Fibroblast of lung (primary cell): ENCODE measurements at regions not wholly inside any gene's neighbourhood (a gene's known extent, or its start where the extent isn't known, plus 50 kb on each side); places are given as distances from the start of the nearest gene placed in this dataset.

Experiments
- DNase-seq, 2 donors: peaks; one replicate each; pipeline versions ENCODE4 v3.0.0 to v3.0.0-alpha.2; 2010; ENCODE audit warnings: low read depth in 2 of 2
- H2AFZ ChIP-seq: 2 replicates; pipeline ENCODE4 v1.5.1; 2012; ENCODE audit warnings: low read length, control low read depth, inconsistent platforms
- H3K27ac ChIP-seq: 2 replicates; pipeline ENCODE4 v1.5.1; 2011; ENCODE audit warnings: low read length, control low read depth; ENCODE audit not compliant: insufficient read depth
- H3K27me3 ChIP-seq: 2 replicates; pipeline ENCODE4 v1.5.1; 2011; ENCODE audit warnings: mild to moderate bottlenecking, low read length; ENCODE audit not compliant: control insufficient read depth, insufficient read depth
- H3K36me3 ChIP-seq: 2 replicates; pipeline ENCODE4 v1.5.1; 2011; ENCODE audit warnings: low read length; ENCODE audit not compliant: control insufficient read depth, insufficient read depth
- H3K4me1 ChIP-seq: 2 replicates; pipeline ENCODE4 v1.5.1; 2011; ENCODE audit warnings: low read length; ENCODE audit not compliant: control insufficient read depth, insufficient read depth; ENCODE audit errors: extremely low read depth
- H3K4me2 ChIP-seq: 2 replicates; pipeline ENCODE4 v1.5.1; 2011; ENCODE audit warnings: low read length, control low read depth; ENCODE audit not compliant: insufficient read depth; ENCODE audit errors: extremely low read depth
- H3K4me3 ChIP-seq, 4 experiments: fragments of 200-600 bp in 1 of 4; sonication (generic) in 1 of 4; replicated peaks in 1 of 4; 2 replicates each; pipeline ENCODE4 v1.5.1; 2011 to 2016; ENCODE audit warnings: low read length in 4 of 4, low read depth in 3 of 4, mild to moderate bottlenecking in 3 of 4, control low read depth in 2 of 4, inconsistent platforms in 1 of 4, mixed read lengths in 1 of 4; ENCODE audit not compliant: insufficient read depth in 1 of 4; ENCODE audit errors: control extremely low read depth in 1 of 4
- H3K79me2 ChIP-seq: 2 replicates; pipeline ENCODE4 v1.5.1; 2012; ENCODE audit warnings: mild to moderate bottlenecking, low read length, inconsistent platforms; ENCODE audit not compliant: control insufficient read depth, insufficient read depth
- H3K9ac ChIP-seq: 2 replicates; pipeline ENCODE4 v1.5.1; 2011; ENCODE audit warnings: mild to moderate bottlenecking, low read length, control low read depth; ENCODE audit not compliant: insufficient read depth
- H3K9me3 ChIP-seq: 2 replicates; pipeline ENCODE4 v1.5.1; 2012; ENCODE audit warnings: low read depth, low read length; ENCODE audit not compliant: control insufficient read depth, insufficient read depth
- H4K20me1 ChIP-seq: 2 replicates; pipeline ENCODE4 v1.5.1; 2011; ENCODE audit warnings: low read length; ENCODE audit not compliant: control insufficient read depth, insufficient read depth; ENCODE audit errors: extremely low read depth
- CTCF ChIP-seq, 2 donors: IDR thresholded peaks in 1 of 2; conservative IDR thresholded peaks in 1 of 2; 1 replicate in 1 of 2; 2 replicates in 1 of 2; pipeline ENCODE4 v1.5.1; 2011 to 2012; ENCODE audit warnings: low read length in 2 of 2, control low read depth in 1 of 2, inconsistent platforms in 1 of 2, low read depth in 1 of 2, mild to moderate bottlenecking in 1 of 2
- EZH2 ChIP-seq: IDR thresholded peaks from 2 replicates; pipeline ENCODE4 v1.5.1; 2012; ENCODE audit warnings: low read length, control low read depth, mild to moderate bottlenecking; ENCODE audit errors: missing control alignments

GRCh38 chr9:23153058-23153457 lies 673.0 kb downstream of the ELAVL2 start:
- Histone ChIP-seq H2AFZ (no peak overlapping the region), H3K9me3 (no peaks in the 10 kb centered on the region), H3K4me3 (no peak overlapping the region), H4K20me1 (no peaks in the 10 kb centered on the region), H3K27me3 (no peaks in the 10 kb centered on the region), H3K36me3 (no peaks in the 10 kb centered on the region), H3K79me2 (no peaks in the 10 kb centered on the region), H3K4me2 (no peak overlapping the region), H3K4me1 (no peaks in the 10 kb centered on the region), H3K9ac (no peak overlapping the region), H3K27ac (no peak overlapping the region)
- TF ChIP-seq CTCF (conservative IDR thresholded peaks at IDR 0.05 in 1 of 2, IDR thresholded peaks at IDR 0.05 in 1 of 2; ENCODE audit: low read depth in 1 of 2, low read length in 2 of 2): no peak
- no peak for TF ChIP-seq EZH2
- DNase-seq: no peak

GRCh38 chr9:23160491-23160890 lies 665.5 kb downstream of the ELAVL2 start:
- Histone ChIP-seq H3K79me2 (no peaks in the 10 kb centered on the region), H3K4me2 (no peak overlapping the region), H3K9me3 (no peaks in the 10 kb centered on the region), H3K4me1 (no peaks in the 10 kb centered on the region), H3K36me3 (no peaks in the 10 kb centered on the region), H2AFZ (no peak overlapping the region), H3K9ac (no peak overlapping the region), H3K27ac (no peak overlapping the region), H4K20me1 (no peaks in the 10 kb centered on the region), H3K4me3 (no peak overlapping the region), H3K27me3 (no peaks in the 10 kb centered on the region)
- no peak for DNase-seq
- TF ChIP-seq CTCF (conservative IDR thresholded peaks at IDR 0.05 in 1 of 2, IDR thresholded peaks at IDR 0.05 in 1 of 2; ENCODE audit: low read depth in 1 of 2, low read length in 2 of 2): no peak
- TF ChIP-seq EZH2: no peak

GRCh38 chr9:23160952-23161469 lies 665.0 kb downstream of the ELAVL2 start:
- Histone ChIP-seq H3K4me2 (no peak overlapping the region), H3K4me1 (no peaks in the 10 kb centered on the region), H3K9me3 (no peaks in the 10 kb centered on the region), H3K79me2 (no peaks in the 10 kb centered on the region), H3K9ac (no peak overlapping the region), H4K20me1 (no peaks in the 10 kb centered on the region), H3K27me3 (no peaks in the 10 kb centered on the region), H2AFZ (no peak overlapping the region), H3K4me3 (no peak overlapping the region), H3K27ac (no peak overlapping the region), H3K36me3 (no peaks in the 10 kb centered on the region)
- TF ChIP-seq EZH2 (no peak), CTCF (conservative IDR thresholded peaks at IDR 0.05 in 1 of 2, IDR thresholded peaks at IDR 0.05 in 1 of 2; ENCODE audit: low read depth in 1 of 2, low read length in 2 of 2) (no peak)
- no peak for DNase-seq
